GM03348 (cell line): ENCODE measurements at regions not wholly inside any gene's neighbourhood (a gene's known extent, or its start where the extent isn't known, plus 50 kb on each side); places are given as distances from the start of the nearest gene placed in this dataset.

Source experiments
- DNase-seq: peaks from one replicate; pipeline ENCODE4 v3.0.0; 2012; ENCODE audit warnings: low spot score

DNA sequence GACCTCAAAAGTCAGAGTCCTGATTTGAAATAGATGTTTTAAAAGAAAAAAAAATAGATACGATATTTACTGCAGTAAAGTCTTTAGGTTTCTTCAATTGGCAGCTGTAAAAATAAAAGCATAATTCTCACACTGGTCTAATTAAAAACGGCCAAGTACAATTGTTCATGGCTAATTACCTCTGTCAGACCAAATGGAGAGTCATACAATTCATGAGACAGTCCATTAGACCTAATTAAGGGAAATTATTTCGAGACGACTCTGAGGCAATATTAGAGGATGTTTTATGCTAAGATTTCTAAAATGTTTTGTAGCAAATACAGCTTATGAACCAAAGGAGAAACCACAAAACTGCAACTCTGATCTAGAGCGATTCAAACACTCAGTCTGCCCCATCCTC, 131.3 kb downstream of the PHLDA1 start:
- DNase-seq: no peak

GRCh38 chr12:75894965-75895754, 136.4 kb downstream of the PHLDA1 start:
- DNase-seq: no peak

- no peak for DNase-seq
Observed at GRCh38 chr12:75893765-75894164, 137.8 kb downstream of the PHLDA1 start.

- DNase-seq: peak; percentile 40
Observed at GRCh38 chr12:75892731-75893408, 138.7 kb downstream of the PHLDA1 start.

DNA sequence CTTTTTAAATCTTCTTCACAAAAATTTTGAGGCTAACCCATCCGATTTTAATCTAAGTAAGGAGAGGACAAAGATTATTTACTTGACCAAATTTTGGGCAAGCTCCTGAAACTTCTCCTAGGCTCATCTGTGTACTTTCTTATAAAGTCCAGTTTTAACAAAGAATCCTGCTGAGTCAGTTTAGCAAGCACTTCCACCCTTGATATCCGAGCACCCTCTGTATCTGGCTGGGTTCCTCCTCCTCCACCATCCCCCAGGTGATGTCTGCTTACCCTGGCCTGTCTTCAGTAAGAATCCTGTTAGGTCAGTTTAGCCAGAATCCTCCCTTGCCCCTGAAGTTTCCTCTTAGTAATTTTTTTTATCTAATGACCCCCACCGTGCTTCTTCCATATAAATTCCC, 140.5 kb downstream of the PHLDA1 start:
- no peak for DNase-seq

- no peak for DNase-seq
Observed at GRCh38 chr12:75890660-75891059, 140.9 kb downstream of the PHLDA1 start.

GRCh38 chr12:75890141-75890540, 141.4 kb downstream of the PHLDA1 start:
- DNase-seq: peak; percentile 31

DNA sequence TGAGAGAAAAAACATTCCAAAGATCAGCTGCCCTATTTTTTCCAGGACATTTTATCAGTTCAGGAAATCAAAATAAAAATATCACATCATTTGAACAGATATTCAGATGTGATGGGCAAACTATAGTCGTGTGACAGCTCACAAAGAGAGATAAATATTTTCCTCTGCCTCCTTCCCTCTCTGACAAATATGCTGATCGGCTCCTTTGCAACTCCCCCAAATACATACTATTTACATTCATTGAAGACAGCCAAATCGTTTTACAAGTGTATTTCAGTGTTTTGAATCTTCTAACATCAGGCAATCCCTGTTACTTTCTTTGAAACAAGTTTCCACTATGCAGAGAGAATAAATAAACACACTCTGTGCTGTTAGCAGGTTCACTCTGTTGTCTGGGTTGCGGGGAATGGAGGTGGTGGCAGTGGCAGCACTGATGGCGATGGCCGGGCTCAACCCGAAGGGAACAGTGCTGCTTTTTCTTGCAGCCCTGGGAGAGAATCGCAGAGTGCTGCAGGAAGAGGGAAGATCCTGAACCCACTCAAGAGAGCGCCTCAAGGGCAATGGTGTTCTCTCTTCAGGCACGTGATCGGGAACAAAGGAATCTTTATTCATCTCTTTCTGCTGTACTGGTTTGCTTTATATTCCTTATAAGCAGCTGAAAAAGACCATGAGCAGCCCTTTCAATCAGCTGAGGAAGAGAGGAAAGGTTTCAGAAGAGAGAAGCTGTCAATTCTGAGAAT, 142.5 kb downstream of the PHLDA1 start:
- no peak for DNase-seq

DNA sequence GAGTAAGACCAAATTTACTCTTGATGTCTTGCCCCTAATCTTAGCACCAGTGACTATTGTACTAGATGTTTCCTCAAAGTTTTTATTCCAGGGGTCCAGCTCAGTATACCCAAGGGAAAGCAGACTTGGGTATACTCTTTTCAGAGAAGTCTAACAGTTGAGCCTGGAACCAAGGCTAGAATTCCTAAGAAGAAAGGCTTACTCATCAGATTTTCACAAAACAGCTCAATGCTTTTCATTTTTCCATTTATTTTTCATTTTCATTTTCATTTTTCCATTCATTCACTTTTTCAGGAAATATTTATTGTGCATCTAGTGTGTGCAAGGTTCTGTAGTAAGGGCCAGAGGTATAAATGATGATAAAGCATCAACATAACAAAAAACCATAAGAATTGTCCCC, 143.2 kb downstream of the PHLDA1 start:
- DNase-seq: no peak

- no peak for DNase-seq
Observed at GRCh38 chr12:75887979-75888378, 143.6 kb downstream of the PHLDA1 start.

GRCh38 chr12:75884465-75884985, 147.1 kb downstream of the PHLDA1 start:
- no peak for DNase-seq

DNA sequence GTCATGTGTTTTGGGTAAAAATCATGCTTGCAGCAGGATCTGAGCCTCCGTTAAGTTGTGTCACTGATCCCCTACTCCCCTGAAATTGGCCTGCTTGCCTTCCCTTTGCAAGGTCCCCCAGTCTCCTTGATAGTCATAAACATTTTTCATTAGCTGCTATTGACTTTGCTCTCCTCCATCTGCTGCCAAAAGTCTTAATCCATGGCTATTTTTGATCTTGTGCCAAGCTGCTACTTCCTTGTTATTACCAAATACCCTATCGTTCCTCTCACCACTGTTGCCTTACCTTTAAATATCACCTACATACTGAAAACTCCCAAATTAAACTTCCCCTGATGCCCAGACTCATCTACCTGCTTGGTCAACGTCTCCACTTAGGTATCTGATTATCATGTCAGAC, 148.3 kb downstream of the PHLDA1 start:
- no peak for DNase-seq

GRCh38 chr12:75882421-75882820, 149.2 kb downstream of the PHLDA1 start:
- no peak for DNase-seq

GRCh38 chr12:75881920-75882319, 149.7 kb downstream of the PHLDA1 start:
- DNase-seq: no peak

GRCh38 chr12:75877763-75878621, 153.6 kb downstream of the PHLDA1 start:
- DNase-seq: no peak

GRCh38 chr12:75876832-75877762, 154.5 kb downstream of the PHLDA1 start:
- DNase-seq: peak; percentile 9

- DNase-seq: no peak
Observed at GRCh38 chr12:75874441-75874840, 157.1 kb downstream of the PHLDA1 start.

DNA sequence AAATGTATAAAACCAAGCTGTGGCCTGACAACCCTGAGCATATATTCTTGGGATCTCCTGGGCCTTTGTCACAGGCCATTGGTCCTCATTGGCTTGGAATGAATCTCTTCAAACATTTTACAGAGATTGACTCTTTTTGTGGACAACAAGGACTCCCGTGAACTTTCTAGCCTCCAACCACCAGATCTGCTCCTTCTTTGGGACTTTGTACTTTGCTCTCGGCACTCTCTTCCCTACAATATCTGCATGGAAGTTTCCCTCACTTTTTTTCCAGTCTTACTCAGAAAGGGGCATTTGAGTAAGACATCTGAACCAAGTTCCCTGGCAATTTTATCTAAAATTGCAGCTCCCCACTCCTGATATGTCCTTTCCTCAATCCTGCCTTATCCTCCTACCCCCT, 158.8 kb downstream of the PHLDA1 start:
- DNase-seq: no peak

- DNase-seq: no peak
Observed at GRCh38 chr12:75870878-75871277, 160.7 kb downstream of the PHLDA1 start.

DNA sequence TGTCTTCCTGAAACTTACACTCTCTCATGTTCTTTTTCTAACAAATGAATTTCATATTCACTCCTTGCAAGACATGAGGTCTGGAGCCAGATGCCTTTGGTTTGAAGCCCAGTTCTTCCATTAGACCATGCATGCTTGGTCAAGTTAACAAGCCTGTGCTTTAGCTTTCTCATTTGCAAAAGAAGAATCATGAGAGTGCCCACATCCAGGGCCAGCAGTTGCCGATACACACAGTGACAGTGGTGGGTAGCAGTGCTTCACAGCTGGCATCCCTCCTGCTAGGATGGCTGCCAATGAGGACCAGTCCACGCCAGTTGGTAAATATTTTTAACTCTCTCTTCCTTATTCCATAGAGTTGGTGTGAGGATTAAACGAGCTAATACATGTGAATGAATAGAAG, 163.1 kb downstream of the PHLDA1 start:
- no peak for DNase-seq

DNA sequence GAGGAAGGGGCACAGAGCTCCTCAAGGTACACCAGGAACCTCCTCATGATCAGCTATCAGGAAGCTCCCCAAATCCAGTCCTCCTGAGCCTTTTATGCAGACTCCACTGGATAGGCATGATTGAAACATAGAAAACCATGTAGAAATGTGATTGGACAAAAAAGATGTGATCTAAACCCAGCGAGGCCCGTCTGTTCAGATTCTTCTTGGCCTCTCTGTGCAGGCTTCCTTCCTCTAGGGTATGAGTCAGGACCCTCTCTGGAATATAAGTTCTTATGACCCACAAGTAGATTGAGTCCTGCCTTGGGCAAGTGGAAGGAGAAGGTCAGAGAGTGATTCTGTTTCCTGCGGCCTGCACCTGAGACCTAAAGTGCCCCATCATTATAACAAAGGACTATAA, 166.3 kb downstream of the PHLDA1 start:
- no peak for DNase-seq
